LNCaP clone FGC (cell line): ENCODE measurements at regions not wholly inside any gene's neighbourhood (a gene's known extent, or its start where the extent isn't known, plus 50 kb on each side); places are given as distances from the start of the nearest gene placed in this dataset.

Source experiments
- DNase-seq: peaks from one replicate; pipeline ENCODE4 v3.0.0-alpha.2; 2011; ENCODE audit warnings: low read depth
- H3K4me3 ChIP-seq: 2 replicates; pipeline ENCODE4 v1.5.1; 2011; ENCODE audit warnings: mild to moderate bottlenecking, low read depth, low read length, control low read depth
- CTCF ChIP-seq: IDR thresholded peaks from 2 replicates; pipeline ENCODE4 v1.5.1; 2012; ENCODE audit warnings: mild to moderate bottlenecking; ENCODE audit not compliant: control insufficient read depth, insufficient read depth; ENCODE audit errors: extremely low read depth

GRCh38 chr18:4658804-4659203, 203.7 kb upstream of the DLGAP1 start:
- DNase-seq, result no peak
- no peak overlapping the region for H3K4me3 ChIP-seq
- no peak for TF ChIP-seq CTCF

GRCh38 chr18:4653418-4653817, 198.3 kb upstream of the DLGAP1 start:
- TF ChIP-seq CTCF, result no peak
- DNase-seq, result no peak

DNA sequence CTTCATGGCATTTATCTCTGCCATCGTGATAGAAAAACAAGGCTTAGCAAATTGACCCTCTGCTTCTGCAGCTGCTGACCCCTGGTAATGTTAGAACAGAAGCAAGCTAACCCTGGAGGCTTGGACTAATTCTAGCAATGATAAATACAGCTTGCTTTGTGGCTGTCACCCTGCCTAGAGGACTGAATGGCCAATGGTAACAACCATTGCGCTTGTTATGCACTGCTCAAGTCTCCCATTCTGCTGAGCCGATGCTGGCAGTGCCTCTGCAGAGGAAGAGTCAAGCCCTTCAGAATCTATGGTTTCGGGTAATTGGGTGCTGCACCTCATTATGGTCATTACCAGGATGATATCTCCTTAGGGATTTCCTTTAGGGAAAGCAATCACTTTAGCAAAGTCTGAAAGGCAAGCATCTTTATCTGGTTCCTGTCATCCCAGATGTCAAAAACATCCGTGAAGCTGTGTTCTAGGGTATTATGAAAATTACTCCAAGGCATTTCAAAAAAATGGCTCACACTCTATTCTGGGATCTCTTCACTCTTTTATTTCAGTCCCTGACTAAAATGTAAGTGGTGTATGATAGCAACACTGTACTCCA, 186.8 kb upstream of the DLGAP1 start:
- no peak overlapping the region for H3K4me3 ChIP-seq
- no peak for DNase-seq
- TF ChIP-seq CTCF, result no peak

More at GRCh38 chr18:4653418-4653817, 198.3 kb upstream of the DLGAP1 start:
- H3K4me3 ChIP-seq, result no peak overlapping the region

DNA sequence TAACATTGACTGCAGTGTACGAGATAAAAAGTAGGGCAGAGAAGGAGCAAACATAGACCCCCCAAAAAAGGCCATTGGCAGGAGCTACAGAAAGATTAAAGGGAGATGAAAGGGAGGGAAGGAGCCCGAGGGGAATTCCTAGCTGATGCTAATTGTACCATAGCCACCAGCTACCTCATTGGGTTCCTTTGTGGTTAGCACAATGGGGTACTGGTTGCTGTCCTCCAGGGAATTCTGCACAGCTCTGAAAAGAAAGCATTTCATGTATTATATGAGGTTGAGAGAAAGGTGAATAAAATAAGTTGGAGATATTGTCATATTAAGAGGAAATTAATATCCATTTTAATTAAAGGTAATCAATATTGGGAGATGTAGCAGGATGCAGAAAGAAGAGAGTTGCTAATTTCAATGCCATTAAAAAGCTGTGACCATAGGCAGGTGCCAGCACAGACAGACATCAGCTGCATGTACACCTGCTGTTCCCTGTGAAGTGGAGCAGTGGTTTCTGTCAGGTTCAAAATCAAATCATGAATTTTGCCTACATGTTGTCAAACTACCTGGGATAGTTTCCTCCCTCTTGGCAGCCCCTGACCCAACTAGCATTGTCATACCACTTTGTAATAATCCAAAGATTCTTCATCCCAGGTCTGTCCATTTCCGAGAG, 185.4 kb upstream of the DLGAP1 start:
- no peak for DNase-seq
- TF ChIP-seq CTCF, result no peak
- H3K4me3 ChIP-seq, result no peak overlapping the region

- no peak overlapping the region for H3K4me3 ChIP-seq
- no peak for DNase-seq
- TF ChIP-seq CTCF, result no peak
Observed at GRCh38 chr18:4639628-4640310, 184.7 kb upstream of the DLGAP1 start.

GRCh38 chr18:4638680-4639079, 183.6 kb upstream of the DLGAP1 start:
- no peak for DNase-seq
- no peak for TF ChIP-seq CTCF
- H3K4me3 ChIP-seq, result no peak overlapping the region
